ENCODE measurements at regions not wholly inside any gene's neighbourhood (a gene's known extent, or its start where the extent isn't known, plus 50 kb on each side); places are given as distances from the start of the nearest gene placed in this dataset.

Small RNA genes in the stretch of these regions (small RNA-seq; reads per million reads assigned to genes)
- gene RNU7-14P: 0 reads per million in 2 donors

Data from adrenal gland (tissue), 2 donors.